Fibroblast of skin of right quadriceps (primary cell): ENCODE measurements at regions not wholly inside any gene's neighbourhood (a gene's known extent, or its start where the extent isn't known, plus 50 kb on each side); places are given as distances from the start of the nearest gene placed in this dataset.
A peak's percentile ranks its signal among the peaks of the same experiment; 100 is the strongest.

Experiments used
- DNase-seq: peaks from one replicate; pipeline ENCODE4 v3.0.0-alpha.2; 2013

DNA sequence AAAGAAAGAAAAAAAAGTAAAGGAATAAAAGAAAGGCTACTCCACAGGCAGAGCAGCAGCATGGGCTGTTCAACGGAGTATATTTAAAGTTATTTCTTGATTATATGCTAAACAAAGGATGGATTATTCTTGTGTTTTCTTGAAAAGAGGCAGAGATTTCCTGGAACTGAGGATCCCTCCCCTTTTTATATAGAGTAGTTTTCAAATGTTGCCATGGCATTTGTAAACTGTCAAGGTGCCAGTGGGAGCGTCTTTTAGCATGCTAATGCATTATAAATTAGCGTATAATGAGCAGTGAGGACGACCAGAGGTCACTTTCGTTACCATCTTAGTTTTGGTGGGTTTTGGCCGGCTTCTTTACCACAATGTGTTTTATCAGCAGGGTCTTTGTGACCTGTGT lies 383.0 kb downstream of the PCNX1 start:
- DNase-seq, result no peak

DNA sequence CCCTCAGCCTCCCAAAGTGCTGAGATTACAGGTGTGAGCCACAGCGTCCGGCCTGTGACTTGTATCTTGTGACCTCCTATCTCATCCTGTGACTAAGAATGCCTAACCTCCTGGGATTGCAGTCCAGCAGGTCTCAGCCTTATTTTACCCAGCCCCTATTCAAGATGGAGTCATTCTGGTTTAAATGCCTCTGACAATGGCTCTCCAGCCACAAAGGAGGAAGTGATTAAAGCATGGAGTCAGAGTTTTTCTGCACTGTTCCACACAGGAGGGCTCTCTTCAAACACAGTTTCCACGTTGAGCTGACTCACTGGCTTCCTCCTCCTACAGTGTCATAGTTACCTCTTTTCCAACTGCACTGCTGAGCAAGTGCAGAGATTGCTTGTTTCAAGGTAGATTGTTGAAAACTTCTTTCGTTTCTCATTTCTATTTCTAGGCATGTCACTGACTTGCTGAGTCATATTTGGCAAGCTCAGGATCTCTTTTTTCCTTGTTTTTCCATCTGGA lies 383.8 kb downstream of the PCNX1 start:
- DNase-seq, result peak; percentile 81

DNA sequence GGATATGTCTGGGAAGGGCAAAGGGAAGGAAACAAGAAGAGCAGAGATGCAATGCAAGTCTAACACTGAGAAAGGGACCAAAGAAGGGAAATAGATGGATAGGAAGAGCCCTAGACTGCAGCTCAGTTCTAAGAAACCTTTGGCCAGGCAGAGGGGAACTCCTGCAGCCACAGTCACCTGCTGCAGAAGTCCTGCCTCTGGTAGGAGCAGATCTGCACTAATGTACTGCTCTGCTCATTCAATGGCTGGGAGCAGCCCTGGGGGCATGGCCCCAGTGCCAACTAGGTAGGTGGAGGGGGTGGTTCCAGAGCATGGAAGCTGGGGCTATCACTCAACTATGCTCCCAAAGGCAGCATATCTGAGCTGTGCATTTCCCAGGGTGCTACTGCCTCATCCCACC lies 388.9 kb downstream of the PCNX1 start:
- DNase-seq, result no peak

DNA sequence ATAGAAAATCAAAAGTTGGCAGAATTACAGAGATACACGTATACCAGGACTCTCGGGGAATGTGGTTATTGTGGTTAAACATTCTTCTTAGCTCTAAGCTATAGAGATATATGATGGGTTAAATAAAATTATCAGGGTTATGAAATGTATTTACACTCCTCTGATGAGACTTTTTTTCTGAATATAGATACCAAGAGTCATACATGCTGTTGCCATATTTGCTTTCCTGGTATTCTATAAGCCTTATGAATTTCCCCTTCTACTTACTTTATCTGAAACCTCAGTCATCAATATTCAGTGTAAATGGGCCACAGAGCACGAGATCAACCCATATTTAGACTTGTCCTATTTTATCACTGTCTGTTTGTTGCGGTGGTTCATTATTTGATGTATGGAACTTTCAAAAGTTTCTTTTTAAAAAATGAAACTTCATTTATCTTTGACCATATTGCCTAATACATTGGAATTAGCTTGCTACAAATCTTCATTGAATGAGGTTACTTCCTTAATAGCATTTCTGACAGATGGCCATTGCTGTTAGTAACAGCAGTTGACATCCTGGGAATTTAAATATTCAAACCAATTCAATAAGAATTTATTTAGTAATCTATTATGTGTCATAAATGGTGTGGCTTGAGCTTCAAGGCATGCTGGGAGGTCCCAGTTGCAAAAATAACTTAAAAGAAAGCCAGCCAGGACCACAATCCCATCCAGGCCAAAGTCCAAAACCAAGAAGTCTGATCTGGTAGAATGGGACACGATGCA lies 393.5 kb downstream of the PCNX1 start:
- peak; percentile 89 for DNase-seq

- DNase-seq, result no peak
Observed at GRCh38 chr14:71301611-71302010, 394.4 kb downstream of the PCNX1 start.

DNA sequence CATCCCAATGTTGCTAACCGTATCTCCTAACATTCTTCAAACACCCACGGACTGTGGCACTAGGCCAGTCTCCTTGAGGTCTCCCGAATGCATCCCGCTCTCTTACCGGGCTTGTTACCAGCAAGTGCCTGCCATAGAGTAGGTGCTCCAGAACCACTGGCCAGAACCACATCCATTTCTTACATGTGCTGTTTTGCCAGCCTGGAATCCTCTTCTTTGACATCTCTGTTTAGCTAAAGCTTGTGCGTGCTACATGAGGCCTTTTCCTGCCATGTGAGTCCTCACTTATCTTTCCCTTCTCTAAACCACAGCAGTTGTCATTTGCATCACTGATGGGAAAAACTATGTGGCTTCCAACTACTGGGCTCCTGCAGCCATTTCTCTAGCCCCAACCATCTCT lies 397.4 kb downstream of the PCNX1 start:
- DNase-seq, result no peak

DNA sequence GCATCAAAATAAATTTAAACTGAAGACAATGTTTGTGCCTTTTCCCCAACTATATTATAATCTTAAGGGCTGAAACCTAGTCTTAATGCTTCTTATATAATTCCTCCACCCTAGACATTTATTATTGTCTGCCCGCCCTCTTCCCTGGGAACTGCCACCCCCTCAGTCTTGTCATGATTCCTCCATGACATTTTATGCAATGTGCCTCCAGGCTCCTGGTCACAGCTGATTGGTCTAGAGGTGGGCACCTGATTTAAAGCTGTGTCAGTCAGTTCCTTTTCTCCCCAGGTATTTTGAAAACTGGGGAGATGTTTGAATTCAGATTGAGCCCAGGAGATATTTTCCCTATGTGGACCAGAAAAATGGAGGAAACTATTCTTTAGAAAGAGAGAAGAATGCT lies 401.4 kb downstream of the PCNX1 start:
- no peak for DNase-seq

GRCh38 chr14:71309756-71310155 lies 402.5 kb downstream of the PCNX1 start:
- no peak for DNase-seq

GRCh38 chr14:71311061-71311460 lies 403.8 kb downstream of the PCNX1 start:
- no peak for DNase-seq

DNA sequence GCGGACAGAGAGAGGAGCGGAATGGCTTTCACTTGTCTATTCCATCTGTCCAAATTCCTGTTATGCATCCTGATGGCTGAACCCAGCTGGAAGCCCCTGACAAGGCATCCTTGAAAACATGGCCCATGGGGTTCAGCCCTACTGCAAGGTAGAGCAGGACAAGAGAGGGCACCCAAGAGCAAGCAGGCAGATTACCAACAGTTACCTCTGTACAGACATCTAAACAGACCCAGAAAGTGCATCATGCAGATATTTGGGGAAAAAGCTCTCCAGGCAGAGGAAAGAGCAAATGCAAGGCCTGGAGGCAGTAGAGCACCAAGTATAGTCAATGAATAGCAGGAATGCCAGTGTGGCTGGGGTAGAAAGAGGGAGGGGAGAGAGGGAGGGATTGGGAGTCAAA lies 407.5 kb downstream of the PCNX1 start:
- no peak for DNase-seq

GRCh38 chr14:71317385-71318096 lies 410.3 kb downstream of the PCNX1 start:
- no peak for DNase-seq

GRCh38 chr14:71318097-71318459 lies 410.8 kb downstream of the PCNX1 start:
- no peak for DNase-seq

DNA sequence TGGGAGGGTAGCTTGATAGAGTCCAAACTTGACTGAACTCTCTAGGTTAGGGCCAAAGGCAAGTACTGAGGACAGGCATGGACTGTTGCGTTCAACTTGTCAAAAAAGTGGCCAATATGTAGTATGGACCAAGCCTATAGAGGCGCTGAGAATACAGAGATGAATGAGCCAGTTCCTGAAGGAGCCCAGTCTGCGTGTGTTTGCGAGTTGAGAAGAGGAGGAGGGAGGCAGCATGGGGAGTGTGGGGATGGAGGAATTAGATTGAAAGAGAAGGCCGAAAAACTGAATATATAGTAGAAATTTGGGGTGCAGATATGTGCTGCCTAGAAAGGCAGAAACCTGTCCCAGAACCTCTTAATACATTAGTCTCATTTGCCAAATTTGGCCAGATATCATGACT lies 412.4 kb downstream of the PCNX1 start:
- peak; percentile 31 for DNase-seq

- peak; percentile 99 for DNase-seq
Observed at GRCh38 chr14:71320107-71320733, 413.0 kb downstream of the PCNX1 start, which contains the start of gene SIPA1L1. TSS of gene SIPA1L1 (plus strand) at chr14:71320476.

- peak; percentile 61 for DNase-seq
Observed at GRCh38 chr14:71320734-71321573, 413.7 kb downstream of the PCNX1 start.

DNA sequence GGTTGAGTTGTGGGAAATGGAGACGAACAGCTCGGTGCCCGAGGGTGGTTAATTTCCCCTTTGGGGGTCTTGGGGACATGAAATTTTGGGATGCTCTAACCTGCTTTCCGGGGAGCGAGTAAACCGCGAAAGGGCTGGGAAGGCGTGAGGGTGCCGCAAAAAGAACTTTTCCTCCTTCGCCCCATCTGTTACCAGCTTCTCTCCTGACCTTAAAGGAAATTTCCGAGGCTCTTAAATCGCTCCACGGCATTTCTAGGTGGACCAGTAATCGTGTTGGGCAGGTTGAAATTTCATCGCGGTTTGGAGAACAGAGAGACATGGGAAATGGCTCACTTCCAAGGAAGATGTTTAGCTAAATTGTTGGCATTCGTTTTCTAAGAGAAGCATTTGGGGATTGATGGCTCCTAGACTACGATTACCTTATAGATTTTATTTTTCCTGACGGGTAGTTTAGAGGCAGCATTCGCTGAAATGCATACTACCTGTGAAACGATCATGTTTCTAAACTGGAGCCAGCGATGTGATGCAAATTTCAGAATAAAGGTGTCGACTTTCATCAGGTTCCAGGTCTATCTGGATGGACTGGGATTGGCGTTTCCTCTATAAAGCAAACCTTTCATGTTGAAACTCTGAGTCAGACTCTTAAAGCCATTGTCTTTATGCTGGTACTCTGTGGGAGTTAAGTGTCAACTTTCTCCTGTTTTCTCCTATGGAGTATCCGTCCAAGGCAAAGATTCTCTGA lies 414.5 kb downstream of the PCNX1 start:
- peak; percentile 54 for DNase-seq

DNA sequence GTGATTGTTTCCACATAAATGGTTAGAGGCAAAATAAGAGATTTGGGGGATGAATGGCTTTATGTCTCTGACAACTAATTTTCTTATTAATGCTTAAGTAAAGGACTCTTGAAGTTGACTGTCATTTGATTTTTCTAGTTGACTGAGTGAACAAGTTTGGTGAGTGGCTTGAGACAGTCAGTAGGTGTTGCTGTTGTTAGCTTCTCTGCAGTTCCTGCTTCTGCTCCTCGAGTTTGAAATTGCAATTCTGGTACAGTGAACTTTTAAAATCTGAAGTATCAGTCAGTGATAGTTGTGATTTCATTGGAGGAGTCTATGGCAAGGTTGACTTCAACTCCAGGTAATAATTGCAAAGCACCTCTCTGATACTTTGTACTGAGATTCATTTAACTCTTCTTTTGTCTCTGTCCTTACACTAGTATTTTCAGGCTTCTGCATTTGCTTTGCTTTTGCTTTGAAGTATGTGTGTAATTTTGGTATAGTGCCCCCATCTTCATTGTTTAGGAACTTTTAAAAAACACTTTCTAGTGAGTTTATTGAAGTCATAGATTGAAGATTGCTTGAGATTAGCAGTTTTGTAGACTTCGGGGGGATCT lies 415.5 kb downstream of the PCNX1 start:
- peak; percentile 55 for DNase-seq

DNA sequence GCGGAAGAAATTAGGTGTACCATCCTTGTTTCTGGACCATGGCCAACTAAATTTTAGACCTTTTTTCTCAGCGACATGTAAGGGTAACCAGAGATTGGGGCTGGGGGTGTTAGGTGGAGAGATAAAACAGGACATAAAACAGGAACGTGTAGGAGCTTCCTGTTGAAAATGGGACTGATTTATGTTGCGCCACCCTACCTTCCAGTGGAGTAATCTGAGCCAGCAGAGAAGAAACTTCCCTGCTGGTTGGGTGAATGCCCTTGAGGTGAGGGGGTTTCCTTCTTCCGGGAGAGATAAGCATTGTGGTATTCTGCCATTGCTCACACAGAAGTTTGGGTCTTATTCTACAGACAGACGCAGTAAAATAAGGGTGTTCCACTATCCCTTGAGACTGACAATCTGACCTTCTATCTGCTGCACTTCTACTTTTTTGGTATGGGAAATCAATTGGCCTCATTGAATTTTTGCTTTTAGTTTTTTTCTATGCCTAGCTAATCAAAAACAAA lies 417.6 kb downstream of the PCNX1 start:
- peak; percentile 9 for DNase-seq

DNA sequence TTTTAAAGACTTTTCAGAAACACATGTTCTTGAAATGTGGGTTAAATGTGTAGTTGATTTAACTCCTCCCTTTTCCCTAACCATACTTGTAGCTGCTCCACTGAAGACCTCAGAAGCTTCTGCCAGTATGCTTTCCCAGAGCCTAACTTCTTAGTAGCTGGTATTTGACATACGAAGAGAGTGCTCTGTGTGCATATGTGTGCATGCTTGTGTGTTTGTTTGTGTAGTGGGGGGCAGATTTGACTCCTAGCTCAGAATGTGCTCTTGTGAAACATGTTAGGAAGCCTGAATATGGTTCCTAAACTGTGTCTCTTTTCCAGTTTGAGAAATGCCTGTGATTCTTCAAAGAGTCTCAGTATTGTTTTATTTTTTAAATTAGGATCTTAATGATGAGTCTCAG lies 420.4 kb downstream of the PCNX1 start:
- DNase-seq, result peak; percentile 6

GRCh38 chr14:71328183-71328582 lies 420.9 kb downstream of the PCNX1 start:
- DNase-seq, result no peak

GRCh38 chr14:71328954-71329353 lies 421.7 kb downstream of the PCNX1 start:
- no peak for DNase-seq

- no peak for DNase-seq
Observed at GRCh38 chr14:71331403-71331802, 424.1 kb downstream of the PCNX1 start.
